WTC11 (cell line): ENCODE measurements at regions not wholly inside any gene's neighbourhood (a gene's known extent, or its start where the extent isn't known, plus 50 kb on each side); places are given as distances from the start of the nearest gene placed in this dataset.

Experiments
- ATAC-seq: fragments of 200-7000 bp; cut with Tn5 transposase; 2 replicates; pipeline ENCODE4 v1.10.0; 2021; ENCODE audit warnings: mild to moderate bottlenecking, moderate library complexity
- CTCF ChIA-PET: fragments of 300-600 bp; sonication (Branson Sonifier 250); formaldehyde crosslinking; loops from one replicate; lab custom pipeline; 2021; ENCODE audit warnings: antibody characterized with exemption; lab: Charles Lee
- POLR2A ChIA-PET: fragments of 350-600 bp; sonication (Branson Sonifier 250); formaldehyde crosslinking; loops from one replicate; lab custom pipeline; 2021; ENCODE audit warnings: antibody characterized with exemption; lab: Charles Lee
- DNase-seq: peaks from one replicate; pipeline ENCODE4 v3.0.0; 2021; ENCODE audit warnings: low spot score
- H3K27ac Mint-ChIP-seq: 2 replicates; pipeline ENCODE4 v1.8.0; 2021; ENCODE audit warnings: mixed read lengths
- H3K27me3 Mint-ChIP-seq: 2 replicates; pipeline ENCODE4 v1.8.0; 2021; ENCODE audit warnings: low read depth, mild to moderate bottlenecking, moderate library complexity, mixed read lengths
- H3K36me3 Mint-ChIP-seq: 2 replicates; pipeline ENCODE4 v1.8.0; 2021; ENCODE audit warnings: mixed read lengths
- H3K4me1 Mint-ChIP-seq: 2 replicates; pipeline ENCODE4 v1.8.0; 2022; ENCODE audit warnings: mixed read lengths
- H3K4me3 Mint-ChIP-seq: 2 replicates; pipeline ENCODE4 v1.8.0; 2021; ENCODE audit warnings: mild to moderate bottlenecking, moderate library complexity, mixed read lengths
- H3K9me3 Mint-ChIP-seq: 2 replicates; pipeline ENCODE4 v1.8.0; 2021; ENCODE audit warnings: mixed read lengths
- AR ChIP-seq: fragments of 250-450 bp; sonication (Bioruptor Pico); IDR thresholded peaks from 2 replicates; pipeline ENCODE4 v1.9.0; 2021; ENCODE audit warnings: mild to moderate bottlenecking
- CDX4 ChIP-seq: fragments of 250-450 bp; sonication (Bioruptor Pico); IDR thresholded peaks from 2 replicates; pipeline ENCODE4 v1.9.0; 2021; ENCODE audit warnings: moderate library complexity, mild to moderate bottlenecking, inconsistent platforms, borderline replicate concordance
- E2F5 ChIP-seq: sonication (generic); formaldehyde crosslinking; IDR thresholded peaks from 2 replicates; pipeline ENCODE4 v1.8.1; 2022; ENCODE audit warnings: mild to moderate bottlenecking, moderate library complexity, missing genetic modification reagents
- FOXJ3 ChIP-seq: sonication (generic); formaldehyde crosslinking; IDR thresholded peaks from 2 replicates; pipeline ENCODE4 v1.9.0; 2021; ENCODE audit warnings: missing genetic modification reagents, mild to moderate bottlenecking, borderline replicate concordance
- HMGXB4 ChIP-seq: sonication (generic); formaldehyde crosslinking; IDR thresholded peaks from 2 replicates; pipeline ENCODE4 v1.8.1; 2023; ENCODE audit warnings: mild to moderate bottlenecking, moderate library complexity, missing genetic modification reagents
- JAZF1 ChIP-seq: fragments of 250-450 bp; sonication (Bioruptor Pico); IDR thresholded peaks from 2 replicates; pipeline ENCODE4 v1.9.0; 2021; ENCODE audit warnings: moderate library complexity, mild to moderate bottlenecking, inconsistent platforms
- NFATC4 ChIP-seq: fragments of 250-450 bp; sonication (Bioruptor Pico); IDR thresholded peaks from 2 replicates; pipeline ENCODE4 v1.9.0; 2021; ENCODE audit warnings: mild to moderate bottlenecking
- NFE2L1 ChIP-seq: sonication (generic); formaldehyde crosslinking; IDR thresholded peaks from 2 replicates; pipeline ENCODE4 v1.8.1; 2023; ENCODE audit warnings: missing genetic modification reagents
- NR2C2 ChIP-seq: sonication (generic); formaldehyde crosslinking; IDR thresholded peaks from 2 replicates; pipeline ENCODE4 v1.8.0; 2022; ENCODE audit warnings: mild to moderate bottlenecking, missing genetic modification reagents
- SMAD4 ChIP-seq: sonication (generic); formaldehyde crosslinking; IDR thresholded peaks from 2 replicates; pipeline ENCODE4 v1.8.0; 2022; ENCODE audit warnings: mild to moderate bottlenecking, missing genetic modification reagents
- SOX15 ChIP-seq: fragments of 250-450 bp; sonication (Bioruptor Pico); IDR thresholded peaks from 2 replicates; pipeline ENCODE4 v1.9.0; 2021; ENCODE audit warnings: mild to moderate bottlenecking
- ZNF512 ChIP-seq: sonication (generic); formaldehyde crosslinking; IDR thresholded peaks from 2 replicates; pipeline ENCODE4 v1.8.1; 2022; ENCODE audit warnings: missing genetic modification reagents, borderline replicate concordance
- ZNF532 ChIP-seq: fragments of 250-450 bp; sonication (Bioruptor Pico); IDR thresholded peaks from 2 replicates; pipeline ENCODE4 v1.9.0; 2021; ENCODE audit warnings: mild to moderate bottlenecking, borderline replicate concordance
- ZSCAN18 ChIP-seq: fragments of 250-450 bp; sonication (Bioruptor Pico); IDR thresholded peaks from 2 replicates; pipeline ENCODE4 v2.1.2; 2022; ENCODE audit warnings: mild to moderate bottlenecking, moderate library complexity

GRCh38 chr20:21020659-21021471, 85.3 kb downstream of the LINC00237 start:
- H3K9me3 Mint-ChIP-seq: no peaks in the 10 kb centered on the region
- H3K4me1 Mint-ChIP-seq: peaks cover 38% of the 10 kb centered on the region
- H3K27me3 Mint-ChIP-seq: peaks cover 11% of the 10 kb centered on the region
- ATAC-seq: peak; percentile 25
- no peaks in the 10 kb centered on the region for H3K36me3 Mint-ChIP-seq
- POLR2A ChIA-PET: no interaction called here
- TF ChIP-seq ZSCAN18 (CRISPR knock-in tag): no peak
- no peak for TF ChIP-seq FOXJ3 (CRISPR knock-in tag)
- TF ChIP-seq HMGXB4 (CRISPR knock-in tag): no peak
- TF ChIP-seq AR (CRISPR knock-in tag): no peak
- no peak overlapping the region for H3K27ac Mint-ChIP-seq
- H3K4me3 Mint-ChIP-seq: peak overlapping the region; percentile 63
- CTCF ChIA-PET: interaction anchor here (0.9 to 1.4 kb wide), 3 partner anchors 28 to 81 kb away, joined by 3 to 7 read pairs (median 6); no protein-coding TSS in a partner anchor
- no peak for DNase-seq

- peak overlapping the region; percentile 63 for H3K4me3 Mint-ChIP-seq
- ChIA-PET CTCF (interaction anchor here (1.4 to 1.7 kb wide), 2 partner anchors 8 to 29 kb away, joined by 7 to 8 read pairs; no protein-coding TSS in a partner anchor), POLR2A (interaction anchor here (0.5 kb wide), 1 partner anchor 8 kb away, joined by 5 read pairs; no protein-coding TSS in a partner anchor)
- no peaks in the 10 kb centered on the region for H3K36me3 Mint-ChIP-seq
- no peaks in the 10 kb centered on the region for H3K9me3 Mint-ChIP-seq
- H3K27me3 Mint-ChIP-seq: peaks cover 11% of the 10 kb centered on the region
- no peak overlapping the region for H3K27ac Mint-ChIP-seq
- DNase-seq (no peak), ATAC-seq (peak; percentile 72)
- H3K4me1 Mint-ChIP-seq: peaks cover 38% of the 10 kb centered on the region
- TF ChIP-seq HMGXB4 (CRISPR knock-in tag) (no peak), SMAD4 (CRISPR knock-in tag) (no peak), E2F5 (CRISPR knock-in tag) (no peak), SOX15 (CRISPR knock-in tag) (no peak), ZNF512 (CRISPR knock-in tag) (no peak), ZNF532 (CRISPR knock-in tag) (no peak), JAZF1 (CRISPR knock-in tag) (no peak), NFATC4 (CRISPR knock-in tag) (no peak), NFE2L1 (CRISPR knock-in tag) (no peak), CDX4 (CRISPR knock-in tag) (no peak), NR2C2 (no peak)
Measured at GRCh38 chr20:21019814-21020658, 86.1 kb downstream of the LINC00237 start.
